T-helper 2 cell treated with Interferon-gamma antibody and Interleukin-4, amounts not matched to agents 100 ng/mL and 5 ng/mL, for 36 hours (primary cell): ENCODE measurements at regions not wholly inside any gene's neighbourhood (a gene's known extent, or its start where the extent isn't known, plus 50 kb on each side); places are given as distances from the start of the nearest gene placed in this dataset.
"Not testable (repeated sequence)": the region's sequence is repeated elsewhere in the genome, so short reads cannot be mapped to it uniquely, and the experiment has no call there.

Experiments used
- intact Hi-C: fragments of 100-400 bp; cut with micrococcal nuclease; formaldehyde crosslinking; loops from one replicate; pipeline ENCODE4 v1.15.1; 2023

DNA sequence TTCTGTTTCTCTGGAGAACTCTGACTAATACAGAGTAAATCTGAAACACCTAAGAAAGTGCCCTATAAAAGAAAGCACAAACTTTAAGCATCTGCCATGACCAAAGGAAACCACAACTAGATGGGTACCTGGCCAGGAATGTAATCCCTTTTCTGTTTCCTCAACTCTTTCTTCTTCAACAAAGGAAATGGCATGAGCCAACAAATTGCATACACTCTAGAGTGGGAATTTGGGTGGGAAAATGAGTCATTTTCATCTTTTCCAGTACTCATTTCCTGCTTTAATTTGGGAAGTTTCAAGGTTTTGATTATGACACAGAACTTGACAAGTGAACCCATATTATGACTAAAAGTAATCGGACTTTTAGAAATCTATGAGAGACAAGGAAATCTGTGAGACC, 349.2 kb upstream of the RORB start:
- intact Hi-C loops, result no loop called here

DNA sequence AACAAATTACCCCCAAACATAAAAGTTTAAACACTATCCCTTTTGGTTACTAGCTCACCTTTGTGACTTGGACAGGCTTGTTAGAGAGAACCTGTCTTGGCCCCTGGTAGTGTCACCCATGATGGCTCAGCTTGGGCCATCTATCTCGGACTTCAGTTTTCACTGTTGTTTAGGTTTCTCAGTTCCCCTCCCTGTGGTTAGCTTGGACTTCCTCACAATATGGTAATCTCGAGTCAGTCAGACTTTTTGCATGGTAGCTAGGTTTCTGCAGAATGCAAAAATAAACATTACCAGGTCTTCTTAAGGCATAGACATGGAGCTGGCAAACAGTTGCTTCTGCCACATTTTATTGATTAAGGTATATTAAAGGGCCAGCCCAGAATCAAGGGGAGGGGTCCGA, 324.3 kb upstream of the RORB start:
- intact Hi-C loops, result no loop called here

DNA sequence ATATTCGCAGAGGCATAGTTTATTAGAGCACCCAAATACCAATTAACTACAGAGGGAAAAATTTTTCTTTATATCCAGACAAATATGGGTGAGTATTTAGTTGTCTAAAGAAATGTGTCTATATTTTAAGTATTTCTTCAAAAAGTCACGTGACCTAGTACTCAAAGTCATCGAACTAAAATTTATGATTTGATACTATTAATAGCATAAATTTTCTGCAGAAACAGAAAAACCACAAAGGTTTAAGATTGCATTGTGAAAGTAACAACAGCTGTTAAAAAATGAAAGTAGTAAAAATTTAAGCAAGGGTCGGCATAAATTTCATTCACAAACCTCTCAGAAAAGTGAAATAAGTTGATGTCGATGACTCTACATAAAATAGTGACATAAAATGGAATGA, 323.9 kb upstream of the RORB start:
- intact Hi-C loops, result no loop called here

DNA sequence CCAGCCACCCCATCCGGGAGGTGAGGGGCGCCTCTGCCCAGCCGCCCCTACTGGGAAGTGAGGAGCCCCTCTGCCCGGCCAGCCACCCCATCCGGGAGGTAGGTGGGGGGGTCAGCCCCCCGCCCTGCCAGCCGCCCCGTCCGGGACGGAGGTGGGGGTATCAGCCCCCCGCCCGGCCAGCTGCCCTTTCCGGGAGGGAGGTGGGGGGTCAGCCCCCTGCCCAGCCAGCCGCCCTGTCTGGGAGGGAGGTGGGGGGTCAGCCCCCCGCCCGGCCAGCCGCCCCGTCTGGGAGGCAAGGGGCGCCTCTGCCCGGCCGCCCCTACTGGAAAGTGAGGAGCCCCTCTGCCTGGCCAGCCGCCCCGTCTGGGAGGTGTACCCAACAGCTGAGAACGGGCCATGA, 299.4 kb upstream of the RORB start:
- intact Hi-C loops, result not testable (repeated sequence)

DNA sequence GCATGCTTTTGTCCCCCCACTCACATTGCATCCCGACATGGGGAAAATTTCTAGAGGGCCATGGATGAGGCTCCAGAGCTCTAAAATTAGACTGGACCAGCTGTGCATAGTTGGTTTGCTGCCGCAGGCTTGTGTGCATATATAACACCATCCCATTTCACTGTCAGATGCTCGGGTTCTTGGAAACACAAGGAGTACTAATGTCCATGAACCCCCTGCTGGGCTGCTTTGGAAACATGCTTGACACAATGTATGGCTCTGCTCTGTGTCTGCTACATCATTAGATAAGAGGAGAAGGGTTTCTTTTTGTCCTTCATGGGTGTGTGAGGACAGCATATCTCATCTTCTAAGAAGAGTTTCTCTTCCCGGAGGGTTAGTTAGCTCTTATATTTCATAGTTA, 292.1 kb upstream of the RORB start:
- intact Hi-C loops, result no loop called here

DNA sequence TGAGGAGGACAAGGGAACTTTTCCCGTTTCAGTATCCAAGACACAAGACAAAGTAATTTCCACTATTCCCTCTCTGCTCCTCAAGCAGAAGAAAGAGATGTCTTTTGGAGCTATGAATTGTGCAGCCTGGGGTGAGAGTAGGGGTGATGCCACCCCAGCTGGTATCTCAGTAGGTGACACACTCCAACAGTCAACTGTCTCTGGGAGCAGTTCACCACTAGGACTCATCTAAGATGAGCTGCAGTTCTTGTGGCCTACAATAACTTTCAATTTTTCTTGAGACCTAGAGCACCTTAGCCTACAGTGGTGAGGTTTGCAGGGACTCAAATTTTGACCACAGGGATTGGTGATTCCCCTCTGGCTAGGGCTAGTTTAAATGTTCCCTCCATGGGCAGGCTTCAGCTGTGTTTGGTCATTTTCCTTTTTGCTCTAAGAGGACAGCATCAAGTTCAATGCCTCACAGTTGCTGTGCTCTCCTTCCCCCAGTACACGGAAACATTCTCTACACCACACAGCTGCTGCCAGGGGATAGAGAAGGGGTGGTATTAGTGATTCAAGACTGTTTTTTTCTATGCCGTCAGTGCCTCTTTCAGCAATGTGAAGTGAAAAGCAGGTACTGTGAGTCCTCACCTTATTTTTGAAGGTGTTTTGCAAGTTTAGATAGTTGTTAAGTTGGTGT, 278.6 kb upstream of the RORB start:
- intact Hi-C loops, result no loop called here

DNA sequence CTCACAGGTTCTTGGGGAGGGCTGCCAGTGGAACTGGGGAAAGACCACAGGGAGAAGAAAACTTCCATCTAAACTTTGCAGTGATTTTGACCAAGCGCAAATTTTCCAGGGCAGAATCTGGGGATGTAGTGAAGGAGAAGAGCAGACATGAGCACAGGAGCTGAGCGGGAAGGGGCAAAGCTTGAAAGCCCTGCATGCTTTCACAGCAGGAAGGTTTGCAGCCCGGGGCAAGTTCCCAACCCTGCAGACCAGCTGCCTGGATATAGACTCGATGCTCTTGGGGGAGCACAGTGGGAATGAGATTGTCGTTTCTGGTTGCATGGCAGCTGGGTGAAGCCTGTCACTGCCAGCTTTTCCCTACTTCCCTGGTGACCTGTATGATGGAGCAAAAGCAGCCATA, 276.8 kb upstream of the RORB start:
- intact Hi-C loops, result no loop called here

DNA sequence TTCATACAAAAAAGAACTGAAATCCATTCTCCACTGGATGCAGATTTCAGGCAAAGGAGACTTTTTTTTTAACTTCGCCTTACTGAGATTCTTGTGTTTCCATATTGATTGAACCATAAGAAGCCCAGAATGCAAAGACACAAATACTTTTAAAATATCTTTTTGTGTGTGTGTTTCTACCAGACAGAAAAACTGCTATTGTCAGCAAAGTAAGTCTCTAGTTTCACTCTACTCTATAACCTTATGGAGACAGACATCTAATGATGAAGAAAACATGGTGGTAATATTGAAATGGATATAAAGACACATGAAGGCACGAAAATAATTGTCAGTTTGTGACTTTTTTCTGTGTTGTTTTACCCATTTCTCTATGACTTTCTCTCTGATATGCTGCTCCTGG, 260.3 kb upstream of the RORB start:
- intact Hi-C loops, result no loop called here

DNA sequence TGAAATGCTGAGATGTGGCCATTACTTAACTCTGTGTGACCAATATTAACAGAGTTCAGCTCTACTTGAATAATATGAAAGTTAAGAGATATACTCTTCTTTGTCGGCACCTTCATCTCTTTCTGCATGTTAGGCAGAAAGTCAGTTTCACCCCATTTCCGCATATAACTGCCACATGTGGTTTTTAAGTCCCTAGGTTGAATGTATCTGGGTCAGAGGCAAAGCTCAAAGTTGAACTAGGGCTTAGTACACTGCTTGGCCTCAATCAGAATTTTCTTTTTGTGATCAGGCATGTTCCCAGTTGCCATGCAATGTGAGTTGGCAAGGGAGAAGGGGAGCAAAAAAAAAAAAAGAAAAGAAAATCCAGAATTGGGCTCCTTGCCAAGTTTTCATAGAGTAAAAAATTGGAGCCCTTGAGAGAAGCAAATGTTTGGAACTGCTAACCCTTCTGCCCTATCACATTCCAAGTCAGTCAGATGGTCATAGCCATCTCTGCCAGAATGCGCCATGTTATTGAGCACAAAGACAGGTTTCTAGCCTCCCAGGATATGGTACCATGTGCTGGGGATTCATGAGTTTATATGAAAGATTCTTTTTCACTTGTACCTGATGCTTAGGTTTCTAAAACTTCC, 251.2 kb upstream of the RORB start:
- intact Hi-C loops, result loop anchor here (2.0 to 5.0 kb wide), 2 partner anchors 31 to 76 kb away; no protein-coding TSS in a partner anchor

DNA sequence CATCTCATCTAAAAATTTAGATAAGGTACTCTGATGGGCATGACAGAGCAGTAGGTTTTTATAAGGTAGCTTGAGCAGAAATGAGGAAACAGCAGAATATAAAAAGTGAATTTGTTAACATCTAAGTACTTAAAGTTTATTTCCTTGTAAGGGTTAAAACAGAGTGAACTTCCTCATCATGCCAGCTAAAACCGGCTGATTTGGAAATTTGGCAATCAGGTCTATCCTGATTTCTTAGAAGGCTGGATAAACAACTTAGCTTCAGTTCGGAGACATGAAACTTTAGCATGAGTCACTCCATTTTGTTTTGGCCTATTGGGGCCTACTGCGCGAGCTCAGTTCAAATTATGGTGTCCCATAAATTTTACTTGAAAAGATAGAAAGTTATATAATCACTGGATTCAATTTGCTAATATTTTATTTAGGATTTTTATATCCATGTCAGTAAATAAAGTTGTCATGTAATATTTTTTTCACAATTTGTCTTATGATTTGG, 241.6 kb upstream of the RORB start:
- intact Hi-C loops, result no loop called here

DNA sequence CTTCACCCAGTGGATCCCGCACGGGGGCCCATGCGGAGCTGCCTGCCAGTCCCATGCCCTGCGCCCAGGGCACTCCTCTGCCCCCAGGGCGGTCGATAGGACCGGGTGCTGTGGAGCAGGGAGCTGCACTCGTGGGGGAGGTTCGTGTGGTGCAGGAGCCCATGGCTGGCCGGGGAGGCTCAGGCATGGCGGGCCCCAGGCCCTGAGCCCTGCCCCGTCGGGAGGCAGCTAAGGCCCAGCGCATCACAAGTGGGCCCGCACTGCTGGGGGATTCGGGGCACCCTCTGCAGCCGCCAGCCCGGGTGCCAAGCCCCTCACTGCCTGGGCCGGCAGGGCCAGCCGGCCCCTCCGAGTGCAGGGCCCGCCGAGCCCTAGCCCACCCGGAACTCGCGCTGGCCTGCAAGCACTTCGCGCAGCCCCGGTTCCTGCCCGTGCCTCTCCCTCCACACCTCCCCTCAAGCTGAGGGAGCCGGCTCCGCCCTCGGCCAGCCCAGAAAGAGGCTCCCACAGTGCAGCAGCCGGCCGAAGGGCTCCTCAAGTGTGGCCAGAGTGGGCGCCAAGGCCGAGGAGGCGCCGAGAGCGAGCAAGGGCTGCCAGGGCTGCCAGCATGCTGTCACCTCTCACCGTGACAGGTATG, 221.1 kb upstream of the RORB start:
- intact Hi-C loops, result loop anchor here (2.0 to 5.0 kb wide), 3 partner anchors 15 to 46 kb away; no protein-coding TSS in a partner anchor

DNA sequence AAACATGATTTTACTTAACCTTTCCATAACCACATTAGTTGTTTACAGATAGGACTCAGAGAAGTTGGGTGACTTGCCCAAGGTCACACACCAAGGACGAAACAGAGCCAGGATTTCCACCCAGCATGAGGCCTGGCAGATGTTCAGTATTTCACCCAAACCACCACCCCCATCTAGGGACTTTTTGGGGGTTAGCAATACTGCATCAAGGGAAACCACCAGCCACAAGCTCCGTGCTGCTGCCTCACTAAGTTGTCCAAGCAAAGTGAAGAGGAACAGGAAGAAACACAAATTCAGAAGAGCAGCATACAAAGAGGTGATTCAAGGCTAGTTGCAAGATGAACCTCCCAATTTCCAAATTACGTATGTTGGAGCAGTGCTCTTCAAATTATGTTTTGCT, 219.6 kb upstream of the RORB start:
- intact Hi-C loops, result loop anchor here (2.0 to 5.0 kb wide), 3 partner anchors 17 to 45 kb away; no protein-coding TSS in a partner anchor

DNA sequence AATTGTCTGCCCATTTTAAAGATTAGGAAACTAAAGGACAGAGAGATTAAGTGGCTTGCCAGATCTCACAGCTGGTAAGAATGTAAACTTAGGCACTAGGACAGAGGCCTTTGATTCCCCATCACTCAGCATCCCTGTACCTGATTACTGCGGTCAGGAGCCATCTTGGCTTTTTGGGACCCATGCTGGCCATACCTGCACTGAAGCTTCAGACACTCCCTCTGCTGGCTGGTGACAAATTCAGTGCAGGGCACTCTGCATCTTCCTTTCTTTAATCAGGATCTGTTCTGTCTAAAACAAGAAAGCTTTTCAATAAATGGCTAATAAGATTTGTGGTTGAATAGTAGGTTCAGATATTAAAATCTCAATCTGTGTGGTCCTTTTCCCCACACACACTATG, 215.5 kb upstream of the RORB start:
- intact Hi-C loops, result no loop called here

DNA sequence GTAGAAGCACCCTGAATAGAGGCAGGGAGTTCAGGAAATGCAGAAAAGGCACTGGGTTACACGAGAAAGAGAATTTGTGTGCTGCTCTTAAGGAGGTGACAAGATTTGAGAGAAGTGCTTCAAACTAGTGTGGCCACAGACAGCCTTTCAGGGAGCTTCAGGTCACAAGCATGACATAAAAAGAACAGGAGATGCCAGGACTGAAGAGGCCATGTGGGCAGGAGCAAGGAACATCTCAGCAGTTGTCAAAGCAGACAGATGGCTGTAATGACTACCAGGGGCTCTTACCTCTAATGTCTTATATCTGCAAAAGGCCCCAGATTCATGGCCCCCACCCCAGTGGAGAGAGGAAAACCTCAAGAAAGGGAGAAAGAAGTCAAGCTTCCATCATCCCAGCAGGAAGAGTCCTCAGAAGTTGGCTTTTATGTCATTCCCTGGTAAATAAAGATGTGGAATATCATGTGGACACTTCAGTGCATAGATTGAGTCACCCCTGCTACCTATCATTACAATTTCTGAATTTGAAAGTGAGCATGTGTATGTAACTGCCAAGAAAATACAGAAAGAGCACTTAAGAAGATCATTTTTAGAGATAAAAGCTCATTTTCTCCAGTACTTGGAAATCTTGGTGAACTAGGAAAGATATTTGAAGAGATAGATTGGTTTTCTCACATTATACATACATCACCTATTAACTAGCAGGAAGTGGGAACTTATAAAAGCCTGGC, 214.4 kb upstream of the RORB start:
- intact Hi-C loops, result no loop called here

DNA sequence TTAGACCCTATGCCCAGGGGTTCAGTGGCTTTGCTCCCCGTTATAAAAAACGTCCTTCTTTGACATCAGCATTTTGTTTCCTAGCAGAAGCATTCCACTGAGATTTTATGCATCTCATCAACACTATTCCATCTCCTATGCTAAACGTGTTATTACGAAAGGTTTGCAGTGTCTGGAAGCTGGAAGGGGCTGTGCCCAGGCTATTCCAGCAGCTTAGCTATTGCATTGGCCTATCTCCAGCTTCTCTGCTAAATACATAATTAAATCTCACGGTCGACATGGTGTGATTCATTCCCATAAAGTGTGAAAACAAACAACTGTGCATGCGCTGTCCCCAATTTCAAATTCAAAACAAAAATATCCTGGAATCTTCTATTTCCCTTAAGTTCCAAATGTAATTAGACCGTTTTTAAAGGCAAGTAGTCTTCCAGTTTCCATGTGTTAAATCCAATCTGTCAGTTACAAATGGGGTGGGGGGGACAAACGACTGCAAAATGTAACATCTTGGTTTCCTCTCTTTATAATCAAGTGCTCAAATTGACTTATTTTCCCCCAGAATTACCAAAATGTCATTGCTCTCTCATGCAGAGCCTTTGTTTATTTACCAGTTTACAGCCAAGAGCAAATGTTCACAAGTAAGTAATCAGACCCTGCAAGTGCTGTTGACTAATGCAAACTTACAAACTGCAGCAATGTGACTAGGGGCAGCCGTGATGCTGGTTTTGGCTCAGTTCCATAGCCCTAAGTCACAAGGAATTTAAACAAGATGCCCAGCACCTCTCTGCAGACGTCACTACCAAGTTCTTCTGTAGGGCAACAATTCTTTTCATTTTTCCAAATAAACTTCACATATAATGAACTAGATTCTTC, 212.3 kb upstream of the RORB start:
- intact Hi-C loops, result no loop called here

DNA sequence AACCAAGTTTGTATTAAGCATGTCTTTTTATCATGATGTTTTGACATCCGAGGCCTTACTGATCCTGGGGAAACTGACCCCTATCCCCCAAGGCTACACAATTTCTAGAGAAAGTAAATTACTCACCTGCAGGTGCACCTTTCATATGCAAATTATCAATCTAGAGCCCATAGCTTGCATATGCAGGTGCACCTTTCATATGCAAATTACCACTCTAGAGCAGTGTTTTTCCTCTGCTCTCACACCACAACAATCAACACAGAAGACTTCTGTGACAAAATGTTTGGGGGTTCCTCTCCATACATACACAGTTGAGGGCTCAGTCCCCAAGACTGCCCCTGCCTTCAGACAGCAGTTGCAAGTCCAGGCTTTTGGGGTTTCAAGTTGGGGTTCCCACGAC, 203.7 kb upstream of the RORB start:
- intact Hi-C loops, result no loop called here

DNA sequence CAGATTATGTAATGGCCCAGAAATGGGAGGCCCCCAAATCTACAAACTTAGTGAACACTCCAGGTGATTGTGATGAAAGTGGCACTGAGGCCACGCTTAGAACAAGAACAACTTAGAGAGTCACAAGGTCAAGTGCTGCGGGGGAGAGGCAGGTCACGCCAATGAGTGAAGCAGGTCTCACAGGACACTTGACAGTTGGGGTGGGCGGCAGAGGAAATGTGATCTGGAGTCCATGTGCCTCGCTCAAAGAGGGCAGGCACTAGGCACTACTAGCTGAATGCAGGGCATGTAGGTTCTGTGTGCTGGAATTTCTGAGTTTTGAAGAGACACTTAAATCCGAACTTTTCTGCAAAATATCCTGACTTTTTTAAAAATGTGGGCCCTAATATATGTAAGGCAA, 193.2 kb upstream of the RORB start:
- intact Hi-C loops, result no loop called here

DNA sequence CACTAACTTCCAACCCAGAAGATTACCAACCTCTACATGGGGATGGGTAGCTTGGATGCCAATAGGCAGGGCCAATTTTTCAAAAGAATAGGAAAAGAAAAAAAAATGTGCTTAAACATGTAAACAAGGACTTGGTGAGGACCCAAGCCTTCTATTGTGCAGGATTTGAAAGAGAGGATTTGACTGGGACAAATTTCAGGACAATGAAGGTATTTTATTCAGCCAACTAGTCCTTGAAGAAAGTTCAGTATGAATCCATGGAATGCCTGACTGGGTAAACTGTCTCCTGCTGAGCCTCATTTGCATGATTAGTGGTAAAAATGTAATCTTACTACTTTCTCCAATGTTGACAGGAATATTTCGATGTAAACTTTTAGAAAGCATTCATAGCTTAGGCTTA, 192.5 kb upstream of the RORB start:
- intact Hi-C loops, result no loop called here

DNA sequence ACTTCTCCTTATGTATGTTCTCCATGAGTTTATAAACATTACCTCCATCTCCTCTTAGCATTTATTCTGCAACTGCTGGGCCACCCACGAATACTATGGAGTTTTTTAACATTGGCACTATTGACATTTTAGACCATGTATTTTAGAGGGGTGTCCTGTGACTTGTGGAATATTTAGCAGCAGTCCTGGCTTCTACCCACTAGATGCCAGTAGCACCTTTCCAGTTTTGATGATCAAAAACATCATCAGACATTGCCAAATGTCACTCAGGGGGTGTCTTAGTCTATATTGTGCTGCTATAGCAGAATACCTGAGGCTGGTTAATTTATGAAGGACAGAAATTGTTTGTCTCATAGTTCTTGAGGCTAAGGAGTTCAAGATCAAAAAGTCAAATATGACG, 187.5 kb upstream of the RORB start:
- intact Hi-C loops, result loop anchor here (2.0 kb wide), 1 partner anchor 69 kb away; no protein-coding TSS in a partner anchor

DNA sequence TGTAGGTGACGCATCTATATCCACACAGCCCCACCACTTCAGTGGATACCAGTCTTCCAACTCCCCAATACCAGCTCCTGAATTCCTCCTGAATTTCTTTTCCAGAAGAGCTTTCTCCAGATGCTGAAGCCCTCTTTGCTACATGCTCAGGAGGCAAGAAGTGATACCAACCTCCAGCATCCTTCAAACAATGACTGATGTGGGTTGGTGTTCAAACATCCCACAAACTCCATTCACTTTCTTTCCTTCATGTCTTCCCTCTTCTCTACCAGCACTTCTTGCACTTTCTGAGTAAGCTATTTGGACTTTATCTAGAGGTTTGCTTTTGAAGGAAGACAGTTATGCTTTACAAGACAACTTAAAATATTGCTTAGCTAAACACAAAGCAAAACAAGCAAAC, 179.9 kb upstream of the RORB start:
- intact Hi-C loops, result no loop called here

DNA sequence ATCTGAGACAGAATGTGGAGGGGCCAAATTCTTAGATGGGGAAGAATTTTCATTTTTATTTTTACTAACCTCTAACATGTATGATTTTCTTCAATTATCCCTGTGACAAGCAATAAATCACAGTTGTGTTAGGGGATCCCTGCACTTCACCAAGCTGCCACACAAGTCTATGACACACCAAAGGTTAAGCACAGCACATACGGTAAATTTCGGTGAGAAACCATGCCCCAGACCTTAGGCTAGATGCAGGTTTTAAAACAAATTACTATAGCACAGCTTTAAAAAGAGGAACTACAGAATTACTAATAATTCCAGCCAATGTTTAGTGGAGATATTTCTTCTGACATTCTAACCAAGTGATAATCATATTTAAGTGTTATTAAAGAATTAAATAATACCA, 175.7 kb upstream of the RORB start:
- intact Hi-C loops, result loop anchor here (5.0 kb wide), 2 partner anchors 44 to 74 kb away; no protein-coding TSS in a partner anchor
